IMR-90 (cell line): ENCODE measurements at regions not wholly inside any gene's neighbourhood (a gene's known extent, or its start where the extent isn't known, plus 50 kb on each side); places are given as distances from the start of the nearest gene placed in this dataset.

Experiments used
- ATAC-seq: fragments of 200-7000 bp; cut with Tn5 transposase; 2 replicates; pipeline ENCODE4 v1.9.1; 2020; ENCODE audit warnings: low read depth, mild to moderate bottlenecking, moderate library complexity
- BruUV-seq: library from RNA; stranded (reverse); fragments of 400-500 nt; replicated peaks from 2 replicates; lab custom pipeline; 2021; lab: Mats Ljungman, UMichigan
- CTCF ChIA-PET: fragments of 300-600 bp; formaldehyde crosslinking; extraction: SDS; loops from one replicate; lab custom pipeline; 2021; ENCODE audit warnings: antibody characterized with exemption; lab: Yijun Ruan, JAX
- POLR2A ChIA-PET: fragments of 300-600 bp; sonication (Branson Sonifier 250); formaldehyde crosslinking; loops from one replicate; lab custom pipeline; 2022; ENCODE audit warnings: antibody characterized with exemption; ENCODE audit not compliant: unreplicated experiment; lab: Charles Lee
- DNase-seq: peaks from one replicate; pipeline ENCODE4 v3.0.0; 2013
- H2AFZ ChIP-seq: replicated peaks from 2 replicates; pipeline ENCODE3; 2013; ENCODE audit warnings: low read length, mild to moderate bottlenecking; ENCODE audit not compliant: poor library complexity
- H2AK5ac ChIP-seq: 2 replicates; pipeline ENCODE4 v1.6.1; 2013; ENCODE audit warnings: low read depth, low read length, inconsistent platforms
- H2AK9ac ChIP-seq: replicated peaks from 2 replicates; pipeline ENCODE3; 2013; ENCODE audit warnings: mild to moderate bottlenecking, low read depth, low read length, moderate library complexity; ENCODE audit not compliant: poor library complexity
- H2BK120ac ChIP-seq: 2 replicates; pipeline ENCODE4 v1.6.1; 2013; ENCODE audit warnings: low read depth, low read length, inconsistent platforms
- H2BK15ac ChIP-seq: 3 replicates; pipeline ENCODE4 v1.6.1; 2013; ENCODE audit warnings: low read depth, low read length, inconsistent platforms
- H2BK20ac ChIP-seq: 2 replicates; pipeline ENCODE4 v1.6.1; 2013; ENCODE audit warnings: low read depth, mild to moderate bottlenecking, inconsistent platforms, low read length, moderate library complexity
- H2BK5ac ChIP-seq: 2 replicates; pipeline ENCODE4 v1.6.1; 2013; ENCODE audit warnings: mild to moderate bottlenecking, low read depth, low read length, inconsistent platforms; ENCODE audit not compliant: poor library complexity, severe bottlenecking
- H3K14ac ChIP-seq: replicated peaks from 2 replicates; pipeline ENCODE4 v1.6.1; 2013; ENCODE audit warnings: low read depth, low read length, inconsistent platforms
- H3K18ac ChIP-seq: 2 replicates; pipeline ENCODE4 v1.6.1; 2013; ENCODE audit warnings: low read depth, low read length, control low read depth
- H3K23ac ChIP-seq: 2 replicates; pipeline ENCODE4 v1.6.1; 2013; ENCODE audit warnings: low read depth, low read length, inconsistent platforms
- H3K27ac ChIP-seq: 2 replicates; pipeline ENCODE4 v1.5.1; 2013; ENCODE audit warnings: mild to moderate bottlenecking, control low read depth, low read length; ENCODE audit not compliant: insufficient read depth
- H3K27me3 ChIP-seq: 2 replicates; pipeline ENCODE4 v1.6.1; 2013; ENCODE audit warnings: low read length; ENCODE audit not compliant: control insufficient read depth, insufficient read depth
- H3K36me3 ChIP-seq: 2 replicates; pipeline ENCODE4 v1.6.1; 2013; ENCODE audit warnings: low read length, mixed read lengths; ENCODE audit not compliant: control insufficient read depth, insufficient read depth
- H3K4ac ChIP-seq: 2 replicates; pipeline ENCODE4 v1.6.1; 2013; ENCODE audit warnings: low read depth, low read length, inconsistent platforms
- H3K4me1 ChIP-seq: 2 replicates; pipeline ENCODE4 v1.6.1; 2013; ENCODE audit warnings: low read length, mixed read lengths; ENCODE audit not compliant: control insufficient read depth, insufficient read depth
- H3K4me2 ChIP-seq: 2 replicates; pipeline ENCODE4 v1.6.1; 2013; ENCODE audit warnings: low read depth, mild to moderate bottlenecking, control low read depth, low read length, moderate library complexity
- H3K4me3 ChIP-seq: 2 replicates; pipeline ENCODE4 v1.5.1; 2013; ENCODE audit warnings: low read depth, mild to moderate bottlenecking, control low read depth, low read length, moderate library complexity; ENCODE audit not compliant: insufficient read depth
- H3K56ac ChIP-seq: 2 replicates; pipeline ENCODE4 v1.6.1; 2013; ENCODE audit warnings: low read length, inconsistent platforms; ENCODE audit not compliant: insufficient read depth; ENCODE audit errors: extremely low read depth
- H3K79me1 ChIP-seq, 2 experiments: 2 replicates each; pipeline ENCODE4 v1.6.1; 2013; ENCODE audit warnings: low read length in 2 of 2, inconsistent platforms in 1 of 2, low read depth in 1 of 2
- H3K9ac ChIP-seq: 2 replicates; pipeline ENCODE4 v1.6.1; 2013; ENCODE audit warnings: low read depth, low read length, control low read depth
- H3K9me1 ChIP-seq: 2 replicates; pipeline ENCODE4 v1.6.1; 2013; ENCODE audit warnings: low read length, inconsistent platforms; ENCODE audit not compliant: insufficient read depth
- H3K9me3 ChIP-seq: 2 replicates; pipeline ENCODE4 v1.6.1; 2013; ENCODE audit warnings: low read length; ENCODE audit not compliant: control insufficient read depth, insufficient read depth
- H4K20me1 ChIP-seq: 2 replicates; pipeline ENCODE4 v1.6.1; 2013; ENCODE audit warnings: low read length, inconsistent platforms; ENCODE audit not compliant: insufficient read depth
- H4K5ac ChIP-seq: 2 replicates; pipeline ENCODE4 v1.6.1; 2013; ENCODE audit warnings: mild to moderate bottlenecking, low read depth, low read length, control low read depth
- H4K8ac ChIP-seq, 2 experiments: 2 replicates each; pipeline ENCODE4 v1.6.1; 2013; ENCODE audit warnings: low read depth in 2 of 2, low read length in 2 of 2, control low read depth in 1 of 2, inconsistent platforms in 1 of 2
- H4K91ac ChIP-seq: 2 replicates; pipeline ENCODE4 v1.6.1; 2013; ENCODE audit warnings: low read depth, low read length, inconsistent platforms; ENCODE audit not compliant: insufficient read depth
- FOS ChIP-seq: fragments of 150-350 bp; IDR thresholded peaks from 2 replicates; pipeline ENCODE4 v1.6.1; 2016; ENCODE audit warnings: low read depth, low read length
- MAZ ChIP-seq: IDR thresholded peaks from 2 replicates; pipeline ENCODE4 v1.6.1; 2012; ENCODE audit warnings: low read depth, mild to moderate bottlenecking, low read length, improper control_type of control experiment, moderate library complexity, borderline replicate concordance
- MXI1 ChIP-seq: IDR thresholded peaks from 2 replicates; pipeline ENCODE4 v1.6.1; 2012; ENCODE audit warnings: low read depth, mild to moderate bottlenecking, low read length, moderate library complexity, borderline replicate concordance
- NFE2L2 ChIP-seq: fragments of 150-350 bp; IDR thresholded peaks from 2 replicates; pipeline ENCODE4 v1.6.1; 2016; ENCODE audit warnings: low read depth, mild to moderate bottlenecking, low read length
- RFX5 ChIP-seq: IDR thresholded peaks from 2 replicates; pipeline ENCODE4 v1.8.0; 2012; ENCODE audit warnings: low read depth, mild to moderate bottlenecking, low read length, moderate library complexity
- WGBS, 2 experiments: methylation state at CpG; one replicate each; pipeline versions ENCODE4 v1.1.5 to v1.1.7; 2013; ENCODE audit warnings: missing lambda C conversion rate in 2 of 2; ENCODE audit not compliant: insufficient read length in 1 of 2; ENCODE audit errors: extremely low coverage in 2 of 2; 5-methylcytosine and 5-hydroxymethylcytosine counted together
- dilution Hi-C: fragments of 300-500 bp; cut with HindIII; formaldehyde crosslinking; loops from one replicate; pipeline ENCODE4 v1.14.3; 2018; ENCODE audit warnings: low sequenced_read_pairs; ENCODE audit not compliant: unreplicated experiment
- in situ Hi-C: fragments of 300-500 bp; cut with MboI; formaldehyde crosslinking; loops from 3 replicates; pipeline ENCODE4 v1.14.3; 2019; ENCODE audit warnings: low sequenced_read_pairs, inconsistent platforms, mixed read lengths
- intact Hi-C: fragments of 100-400 bp; cut with micrococcal nuclease; formaldehyde crosslinking; loops from 2 replicates; pipeline ENCODE4 v1.10.0; 2022
- TF ChIP-seq, protein P1 (sequence below): fragments of 150-350 bp; IDR thresholded peaks from 2 replicates; pipeline ENCODE4 v1.6.1; 2016; ENCODE audit warnings: low read depth, mild to moderate bottlenecking, low read length, moderate library complexity, borderline replicate concordance
- TF ChIP-seq, protein P2 (sequence below): fragments of 150-350 bp; IDR thresholded peaks from 2 replicates; pipeline ENCODE4 v1.6.1; 2017; ENCODE audit warnings: mild to moderate bottlenecking, antibody characterized with exemption, low read length, low read depth

DNA sequence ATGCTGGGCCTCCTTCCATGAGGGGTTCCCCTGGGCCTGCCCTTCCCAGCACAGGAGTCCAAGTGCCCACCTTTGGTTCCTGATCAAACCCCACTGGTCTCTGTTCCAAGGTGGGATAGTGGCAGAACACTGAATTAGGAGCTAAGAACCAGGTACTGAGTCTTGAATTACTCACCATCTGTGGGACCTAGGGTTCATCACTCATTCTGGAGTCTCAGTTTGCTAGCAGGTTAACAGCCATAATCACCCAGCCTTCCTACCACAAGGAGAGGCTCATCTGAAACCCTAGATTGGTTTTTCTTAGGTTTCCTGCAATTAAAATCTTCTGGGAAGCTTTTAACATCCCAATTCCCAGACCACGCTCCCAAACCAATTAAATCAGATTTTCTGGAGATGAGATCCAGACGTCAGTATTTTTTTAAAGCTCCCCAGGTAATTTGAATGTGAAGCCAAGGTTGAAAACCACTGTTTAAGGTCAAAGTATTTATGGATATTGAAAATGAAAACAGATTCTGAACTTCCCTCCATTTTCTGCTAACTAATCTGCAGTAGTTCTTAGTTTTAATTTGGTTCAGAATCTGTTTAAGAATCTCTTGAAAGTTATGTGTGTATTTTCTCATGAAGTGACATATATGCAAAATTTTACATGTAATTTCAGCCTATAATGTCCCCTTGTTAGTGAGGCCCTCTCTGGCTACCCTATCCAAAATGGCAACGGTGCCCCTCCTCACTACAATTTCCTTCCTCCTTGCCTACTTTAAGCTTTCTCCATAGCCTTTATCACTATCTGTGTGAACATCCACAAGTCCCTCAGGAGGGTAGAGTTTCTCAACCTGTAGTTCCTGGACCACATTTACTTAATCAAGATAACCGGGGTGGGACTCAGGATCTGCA lies 166.5 kb upstream of the CXCR4 start:
- no peak overlapping the region for H3K4me3 ChIP-seq
- no peaks in the 10 kb centered on the region for H3K27me3 ChIP-seq
- intact Hi-C loops (no loop called here), dilution Hi-C loops (no loop called here), in situ Hi-C loops (no loop called here)
- H3K27ac ChIP-seq, result no peak overlapping the region
- H2BK15ac ChIP-seq, result no peak overlapping the region
- H4K8ac ChIP-seq, result no peak overlapping the region
- H3K9me3 ChIP-seq, result no peaks in the 10 kb centered on the region
- H3K4ac ChIP-seq, result no peak overlapping the region
- H2AFZ ChIP-seq, result no peak overlapping the region
- no peak overlapping the region for H2AK5ac ChIP-seq
- TF ChIP-seq NFE2L2, result no peak
- no peak for TF ChIP-seq FOS
- TF ChIP-seq RFX5, result no peak
- TF ChIP-seq MXI1, result no peak
- TF ChIP-seq, protein P1, sequence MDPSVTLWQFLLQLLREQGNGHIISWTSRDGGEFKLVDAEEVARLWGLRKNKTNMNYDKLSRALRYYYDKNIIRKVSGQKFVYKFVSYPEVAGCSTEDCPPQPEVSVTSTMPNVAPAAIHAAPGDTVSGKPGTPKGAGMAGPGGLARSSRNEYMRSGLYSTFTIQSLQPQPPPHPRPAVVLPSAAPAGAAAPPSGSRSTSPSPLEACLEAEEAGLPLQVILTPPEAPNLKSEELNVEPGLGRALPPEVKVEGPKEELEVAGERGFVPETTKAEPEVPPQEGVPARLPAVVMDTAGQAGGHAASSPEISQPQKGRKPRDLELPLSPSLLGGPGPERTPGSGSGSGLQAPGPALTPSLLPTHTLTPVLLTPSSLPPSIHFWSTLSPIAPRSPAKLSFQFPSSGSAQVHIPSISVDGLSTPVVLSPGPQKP, result no peak
- TF ChIP-seq MAZ, result no peak
- TF ChIP-seq, protein P2, sequence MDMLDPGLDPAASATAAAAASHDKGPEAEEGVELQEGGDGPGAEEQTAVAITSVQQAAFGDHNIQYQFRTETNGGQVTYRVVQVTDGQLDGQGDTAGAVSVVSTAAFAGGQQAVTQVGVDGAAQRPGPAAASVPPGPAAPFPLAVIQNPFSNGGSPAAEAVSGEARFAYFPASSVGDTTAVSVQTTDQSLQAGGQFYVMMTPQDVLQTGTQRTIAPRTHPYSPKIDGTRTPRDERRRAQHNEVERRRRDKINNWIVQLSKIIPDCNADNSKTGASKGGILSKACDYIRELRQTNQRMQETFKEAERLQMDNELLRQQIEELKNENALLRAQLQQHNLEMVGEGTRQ, result no peak
- no peak overlapping the region for H3K14ac ChIP-seq
- no peaks in the 10 kb centered on the region for H4K20me1 ChIP-seq
- H4K5ac ChIP-seq, result no peak overlapping the region
- no peak overlapping the region for H2AK9ac ChIP-seq
- no peaks in the 10 kb centered on the region for H3K79me1 ChIP-seq
- H3K4me2 ChIP-seq, result no peak overlapping the region
- no peak overlapping the region for H2BK20ac ChIP-seq
- no peak overlapping the region for H2BK120ac ChIP-seq
- no TSS peak for BruUV-seq
- H3K9me1 ChIP-seq, result no peaks in the 10 kb centered on the region
- no peaks in the 10 kb centered on the region for H3K4me1 ChIP-seq
- WGBS, 2 experiments, result 60% methylated on average over 1 of the region's 4 CpGs; no CpG with 5 or more reads in 1 of the 2 experiments
- POLR2A ChIA-PET, result no interaction called here
- H3K36me3 ChIP-seq, result no peaks in the 10 kb centered on the region
- DNase-seq (no peak), ATAC-seq (no peak)
- H2BK5ac ChIP-seq, result no peak overlapping the region
- no peak overlapping the region for H3K18ac ChIP-seq
- CTCF ChIA-PET, result interaction anchor here (0.5 to 0.6 kb wide), 2 partner anchors 145 to 179 kb away, joined by 3 read pairs; no protein-coding TSS in a partner anchor
- no peak overlapping the region for H4K91ac ChIP-seq
- H3K23ac ChIP-seq, result no peak overlapping the region
- no peak overlapping the region for H3K9ac ChIP-seq
- H3K56ac ChIP-seq, result no peak overlapping the region
